Activated T-cell treated with anti-CD3 and anti-CD28 coated beads, Interleukin-2, amount 50 U/mL, for 72 hours (primary cell): ENCODE measurements at regions not wholly inside any gene's neighbourhood (a gene's known extent, or its start where the extent isn't known, plus 50 kb on each side); places are given as distances from the start of the nearest gene placed in this dataset.

ENCODE experiments used
- ATAC-seq, 2 donors: fragments of 150-1000 bp; cut with Tn5 transposase; replicated peaks in 1 of 2; 2 replicates each; pipeline ENCODE4 v1.10.0; 2021; ENCODE audit warnings: moderate library complexity in 2 of 2, mild to moderate bottlenecking in 1 of 2
- DNase-seq, 2 donors: peaks; one replicate each; pipeline ENCODE4 v3.0.0; 2021 to 2022; ENCODE audit warnings: mixed read lengths in 1 of 2
- H3K27ac Mint-ChIP-seq: one replicate; pipeline ENCODE4 v1.8.0; 2022; ENCODE audit warnings: mild to moderate bottlenecking, moderate library complexity, mixed read lengths
- H3K27me3 Mint-ChIP-seq: one replicate; pipeline ENCODE4 v1.8.0; 2022; ENCODE audit warnings: low read depth, mixed read lengths
- H3K36me3 Mint-ChIP-seq, 2 donors: one replicate each; pipeline ENCODE4 v1.8.0; 2022; ENCODE audit warnings: mixed read lengths in 2 of 2, mild to moderate bottlenecking in 1 of 2; ENCODE audit not compliant: insufficient read depth in 2 of 2
- H3K4me1 Mint-ChIP-seq: one replicate; pipeline ENCODE4 v1.8.0; 2022; ENCODE audit warnings: low read depth, mixed read lengths
- H3K4me3 Mint-ChIP-seq, 2 donors: one replicate each; pipeline ENCODE4 v1.8.0; 2022; ENCODE audit warnings: mild to moderate bottlenecking in 2 of 2, mixed read lengths in 2 of 2, moderate library complexity in 2 of 2
- H3K9me3 Mint-ChIP-seq, 2 donors: one replicate each; pipeline ENCODE4 v1.8.0; 2022; ENCODE audit warnings: mixed read lengths in 2 of 2

GRCh38 chr12:11500188-11500860 is 105.0 kb upstream of the PRB2 start:
- peaks cover 5% of the 10 kb centered on the region for H3K4me1 Mint-ChIP-seq
- H3K4me3 Mint-ChIP-seq = peak overlapping the region in 1 of 2 donors; percentile 1
- DNase-seq = peak; percentile 84 to 86
- ATAC-seq = peak; percentile 86 to 89
- H3K36me3 Mint-ChIP-seq = peaks cover 0 to 3% of the 10 kb centered on the region in 2 donors
- peaks cover 26% of the 10 kb centered on the region for H3K27me3 Mint-ChIP-seq
- peaks cover 2 to 4% of the 10 kb centered on the region in 2 donors for H3K9me3 Mint-ChIP-seq
- H3K27ac Mint-ChIP-seq = no peak overlapping the region

GRCh38 chr12:11500861-11501230 is 105.5 kb upstream of the PRB2 start:
- peaks cover 0 to 3% of the 10 kb centered on the region in 2 donors for H3K36me3 Mint-ChIP-seq
- peak overlapping the region in 1 of 2 donors; percentile 1 for H3K4me3 Mint-ChIP-seq
- no peak overlapping the region for H3K27ac Mint-ChIP-seq
- no peak for DNase-seq
- peaks cover 26% of the 10 kb centered on the region for H3K27me3 Mint-ChIP-seq
- no peak for ATAC-seq
- H3K9me3 Mint-ChIP-seq = peaks cover 2 to 4% of the 10 kb centered on the region in 2 donors
- H3K4me1 Mint-ChIP-seq = peaks cover 5% of the 10 kb centered on the region

- no peaks in the 10 kb centered on the region for H3K4me1 Mint-ChIP-seq
- no peak for DNase-seq
- H3K4me3 Mint-ChIP-seq = no peak overlapping the region
- ATAC-seq = no peak
- no peak overlapping the region for H3K27ac Mint-ChIP-seq
- no peaks in the 10 kb centered on the region for H3K36me3 Mint-ChIP-seq
- H3K9me3 Mint-ChIP-seq = no peaks in the 10 kb centered on the region
- H3K27me3 Mint-ChIP-seq = no peaks in the 10 kb centered on the region
Measured at GRCh38 chr12:11508699-11509098, 113.3 kb upstream of the PRB2 start.

- ATAC-seq = no peak
- no peak overlapping the region for H3K4me3 Mint-ChIP-seq
- no peak for DNase-seq
- no peak overlapping the region for H3K27ac Mint-ChIP-seq
- H3K4me1 Mint-ChIP-seq = no peaks in the 10 kb centered on the region
- H3K9me3 Mint-ChIP-seq = no peaks in the 10 kb centered on the region
- no peaks in the 10 kb centered on the region for H3K36me3 Mint-ChIP-seq
- no peaks in the 10 kb centered on the region for H3K27me3 Mint-ChIP-seq
Measured at GRCh38 chr12:11509326-11509725, 114.0 kb upstream of the PRB2 start.

GRCh38 chr12:11510671-11511070 is 115.3 kb upstream of the PRB2 start:
- Mint-ChIP-seq H3K4me3 (no peak overlapping the region), H3K27me3 (no peaks in the 10 kb centered on the region), H3K9me3 (no peaks in the 10 kb centered on the region), H3K27ac (no peak overlapping the region), H3K4me1 (no peaks in the 10 kb centered on the region), H3K36me3 (no peaks in the 10 kb centered on the region)
- ATAC-seq (no peak), DNase-seq (no peak)

GRCh38 chr12:11513288-11513687 is 117.9 kb upstream of the PRB2 start:
- Mint-ChIP-seq H3K27me3 (no peaks in the 10 kb centered on the region), H3K4me1 (no peaks in the 10 kb centered on the region), H3K27ac (no peak overlapping the region), H3K4me3 (no peak overlapping the region), H3K36me3 (no peaks in the 10 kb centered on the region), H3K9me3 (no peaks in the 10 kb centered on the region)
- ATAC-seq (no peak), DNase-seq (no peak)

- DNase-seq (no peak), ATAC-seq (no peak)
- H3K4me1 Mint-ChIP-seq = no peaks in the 10 kb centered on the region
- no peaks in the 10 kb centered on the region for H3K9me3 Mint-ChIP-seq
- no peaks in the 10 kb centered on the region for H3K27me3 Mint-ChIP-seq
- no peak overlapping the region for H3K4me3 Mint-ChIP-seq
- H3K27ac Mint-ChIP-seq = no peak overlapping the region
- H3K36me3 Mint-ChIP-seq = no peaks in the 10 kb centered on the region
Measured at GRCh38 chr12:11517080-11517479, 121.7 kb upstream of the PRB2 start.

- H3K4me1 Mint-ChIP-seq = no peaks in the 10 kb centered on the region
- ATAC-seq (no peak), DNase-seq (no peak)
- H3K9me3 Mint-ChIP-seq = no peaks in the 10 kb centered on the region
- H3K36me3 Mint-ChIP-seq = no peaks in the 10 kb centered on the region
- no peak overlapping the region for H3K27ac Mint-ChIP-seq
- H3K27me3 Mint-ChIP-seq = no peaks in the 10 kb centered on the region
- H3K4me3 Mint-ChIP-seq = no peak overlapping the region
Measured at GRCh38 chr12:11524446-11524845, 125.0 kb upstream of the ETV6 start.

GRCh38 chr12:11534064-11534463 is 115.4 kb upstream of the ETV6 start:
- DNase-seq (no peak), ATAC-seq (no peak)
- Mint-ChIP-seq H3K4me3 (no peak overlapping the region), H3K4me1 (no peaks in the 10 kb centered on the region), H3K27me3 (peaks cover 6% of the 10 kb centered on the region), H3K36me3 (no peaks in the 10 kb centered on the region), H3K27ac (no peak overlapping the region), H3K9me3 (no peaks in the 10 kb centered on the region)

- H3K36me3 Mint-ChIP-seq = no peaks in the 10 kb centered on the region
- H3K27me3 Mint-ChIP-seq = peaks cover 6% of the 10 kb centered on the region
- no peaks in the 10 kb centered on the region for H3K9me3 Mint-ChIP-seq
- H3K27ac Mint-ChIP-seq = no peak overlapping the region
- no peak overlapping the region for H3K4me3 Mint-ChIP-seq
- no peaks in the 10 kb centered on the region for H3K4me1 Mint-ChIP-seq
- ATAC-seq (peak in 1 of 2 donors; percentile 26), DNase-seq (no peak)
Measured at GRCh38 chr12:11535127-11535526, 114.3 kb upstream of the ETV6 start.

- no peaks in the 10 kb centered on the region for H3K36me3 Mint-ChIP-seq
- ATAC-seq (no peak), DNase-seq (no peak)
- no peak overlapping the region for H3K4me3 Mint-ChIP-seq
- H3K27ac Mint-ChIP-seq = no peak overlapping the region
- peaks cover 20% of the 10 kb centered on the region for H3K4me1 Mint-ChIP-seq
- H3K9me3 Mint-ChIP-seq = no peaks in the 10 kb centered on the region
- H3K27me3 Mint-ChIP-seq = no peaks in the 10 kb centered on the region
Measured at GRCh38 chr12:11539156-11539555, 110.3 kb upstream of the ETV6 start.

- no peak overlapping the region for H3K27ac Mint-ChIP-seq
- H3K4me3 Mint-ChIP-seq = no peak overlapping the region
- no peaks in the 10 kb centered on the region for H3K27me3 Mint-ChIP-seq
- ATAC-seq (no peak), DNase-seq (no peak)
- no peaks in the 10 kb centered on the region for H3K9me3 Mint-ChIP-seq
- peaks cover 29% of the 10 kb centered on the region for H3K4me1 Mint-ChIP-seq
- H3K36me3 Mint-ChIP-seq = no peaks in the 10 kb centered on the region
Measured at GRCh38 chr12:11540156-11540555, 109.3 kb upstream of the ETV6 start.

- H3K4me1 Mint-ChIP-seq = peaks cover 35% of the 10 kb centered on the region
- no peaks in the 10 kb centered on the region for H3K36me3 Mint-ChIP-seq
- DNase-seq (no peak), ATAC-seq (no peak)
- H3K9me3 Mint-ChIP-seq = no peaks in the 10 kb centered on the region
- H3K27ac Mint-ChIP-seq = no peak overlapping the region
- no peaks in the 10 kb centered on the region for H3K27me3 Mint-ChIP-seq
- H3K4me3 Mint-ChIP-seq = no peak overlapping the region
Measured at GRCh38 chr12:11540615-11541310, 108.7 kb upstream of the ETV6 start.

GRCh38 chr12:11542599-11542998 is 106.9 kb upstream of the ETV6 start:
- ATAC-seq (no peak), DNase-seq (no peak)
- Mint-ChIP-seq H3K4me3 (no peak overlapping the region), H3K27me3 (no peaks in the 10 kb centered on the region), H3K36me3 (no peaks in the 10 kb centered on the region), H3K4me1 (peaks cover 44% of the 10 kb centered on the region), H3K27ac (no peak overlapping the region), H3K9me3 (no peaks in the 10 kb centered on the region)
